Neuronal stem cell (in vitro differentiated cells): ENCODE measurements at regions not wholly inside any gene's neighbourhood (a gene's known extent, or its start where the extent isn't known, plus 50 kb on each side); places are given as distances from the start of the nearest gene placed in this dataset.

ENCODE experiments used
- DNase-seq: peaks from one replicate; pipeline ENCODE4 v3.0.0-alpha.2; 2013; ENCODE audit warnings: low spot score
- H2AFZ ChIP-seq: one replicate; pipeline ENCODE4 v1.6.1; 2013; ENCODE audit warnings: mild to moderate bottlenecking, low read length, inconsistent platforms
- H2AK5ac ChIP-seq: 2 replicates; pipeline ENCODE4 v1.6.1; 2013; ENCODE audit warnings: low read depth, mild to moderate bottlenecking, inconsistent platforms, low read length, moderate library complexity, mixed read lengths
- H2BK120ac ChIP-seq: 2 replicates; pipeline ENCODE4 v1.6.1; 2013; ENCODE audit warnings: low read depth, mild to moderate bottlenecking, inconsistent platforms, low read length, moderate library complexity, mixed read lengths
- H2BK12ac ChIP-seq: one replicate; pipeline ENCODE4 v1.6.1; 2013; ENCODE audit warnings: low read length, inconsistent platforms
- H2BK15ac ChIP-seq: 2 replicates; pipeline ENCODE4 v1.6.1; 2013; ENCODE audit warnings: mild to moderate bottlenecking, low read length, inconsistent platforms, mixed read lengths
- H2BK5ac ChIP-seq: one replicate; pipeline ENCODE4 v1.6.1; 2013; ENCODE audit warnings: inconsistent platforms, mild to moderate bottlenecking, low read length, moderate library complexity
- H3K14ac ChIP-seq: one replicate; pipeline ENCODE4 v1.6.1; 2013; ENCODE audit warnings: low read length, inconsistent platforms
- H3K18ac ChIP-seq: 2 replicates; pipeline ENCODE4 v1.6.1; 2013; ENCODE audit warnings: low read length, inconsistent platforms
- H3K23ac ChIP-seq: 2 replicates; pipeline ENCODE4 v1.6.1; 2013; ENCODE audit warnings: low read depth, mild to moderate bottlenecking, mixed read lengths, low read length, inconsistent platforms; ENCODE audit not compliant: poor library complexity
- H3K27ac ChIP-seq: replicated peaks from 3 replicates; pipeline ENCODE4 v1.5.1; 2013; ENCODE audit warnings: low read length, inconsistent platforms
- H3K27me3 ChIP-seq, 3 experiments: 2 replicates each; pipeline ENCODE4 v1.6.1; 2013; ENCODE audit warnings: low read length in 3 of 3, mild to moderate bottlenecking in 2 of 3, inconsistent platforms in 1 of 3, low read depth in 1 of 3, mixed read lengths in 1 of 3, moderate library complexity in 1 of 3; ENCODE audit not compliant: control insufficient read depth in 3 of 3, insufficient read depth in 3 of 3
- H3K36me3 ChIP-seq, 2 donors: replicated peaks in 1 of 2; 2 replicates each; pipeline ENCODE4 v1.6.1; 2013; ENCODE audit warnings: low read length in 2 of 2; ENCODE audit not compliant: control insufficient read depth in 2 of 2, insufficient read depth in 2 of 2
- H3K4ac ChIP-seq: 2 replicates; pipeline ENCODE4 v1.6.1; 2013; ENCODE audit warnings: inconsistent platforms, mild to moderate bottlenecking, low read length, moderate library complexity
- H3K4me1 ChIP-seq, 2 donors: 1 replicate in 1 of 2; 2 replicates in 1 of 2; pipeline ENCODE4 v1.6.1; 2013; ENCODE audit warnings: low read length in 2 of 2, low read depth in 1 of 2; ENCODE audit not compliant: control insufficient read depth in 2 of 2, insufficient read depth in 1 of 2
- H3K4me2 ChIP-seq: one replicate; pipeline ENCODE4 v1.6.1; 2013; ENCODE audit warnings: mild to moderate bottlenecking, low read length, inconsistent platforms; ENCODE audit not compliant: insufficient read depth, poor library complexity, severe bottlenecking
- H3K4me3 ChIP-seq, 2 donors: 2 replicates each; pipeline ENCODE4 v1.5.1; 2013; ENCODE audit warnings: low read length in 2 of 2, mild to moderate bottlenecking in 2 of 2, inconsistent platforms in 1 of 2, moderate library complexity in 1 of 2
- H3K79me1 ChIP-seq: one replicate; pipeline ENCODE4 v1.6.1; 2013; ENCODE audit warnings: low read depth, mild to moderate bottlenecking, inconsistent platforms, low read length, moderate library complexity
- H3K9ac ChIP-seq: one replicate; pipeline ENCODE4 v1.6.1; 2013; ENCODE audit warnings: mild to moderate bottlenecking, low read depth, low read length, inconsistent platforms; ENCODE audit not compliant: poor library complexity
- H3K9me3 ChIP-seq, 2 donors: replicated peaks in 1 of 2; 2 replicates each; pipeline versions ENCODE3 to v1.6.1; 2013; ENCODE audit warnings: low read length in 2 of 2, mild to moderate bottlenecking in 2 of 2, inconsistent platforms in 1 of 2, low read depth in 1 of 2, mixed read lengths in 1 of 2, moderate library complexity in 1 of 2; ENCODE audit not compliant: control insufficient read depth in 2 of 2, insufficient read depth in 1 of 2
- H4K8ac ChIP-seq: one replicate; pipeline ENCODE4 v1.6.1; 2013; ENCODE audit warnings: low read depth, mild to moderate bottlenecking, inconsistent platforms, low read length, moderate library complexity
- H4K91ac ChIP-seq: one replicate; pipeline ENCODE4 v1.6.1; 2013; ENCODE audit warnings: low read length, low read depth, mild to moderate bottlenecking, inconsistent platforms; ENCODE audit not compliant: poor library complexity
- WGBS, 2 donors: extraction: QIAGEN DNeasy Blood & Tissue Kit; methylation state at CpG; one replicate each; pipeline ENCODE4 v1.1.7; 2013; ENCODE audit warnings: missing lambda C conversion rate in 2 of 2, mixed read lengths in 1 of 2; ENCODE audit not compliant: insufficient read length in 2 of 2, insufficient replicate concordance in 1 of 2; ENCODE audit errors: extremely low coverage in 2 of 2; 5-methylcytosine and 5-hydroxymethylcytosine counted together

GRCh38 chr7:17467386-17467945 lies 169.0 kb downstream of the AHR start:
- no peak overlapping the region for H3K18ac ChIP-seq
- H3K4me2 ChIP-seq: no peak overlapping the region
- no peak overlapping the region for H2BK12ac ChIP-seq
- H2AK5ac ChIP-seq: no peak overlapping the region
- peaks cover 0 to 2% of the 10 kb centered on the region in 2 donors for H3K4me1 ChIP-seq
- H3K27me3 ChIP-seq: no peaks in the 10 kb centered on the region
- no peaks in the 10 kb centered on the region for H3K79me1 ChIP-seq
- H3K9ac ChIP-seq: no peak overlapping the region
- H2BK5ac ChIP-seq: no peak overlapping the region
- no peak for DNase-seq
- no peak overlapping the region for H2BK15ac ChIP-seq
- H3K14ac ChIP-seq: no peak overlapping the region
- H3K23ac ChIP-seq: no peak overlapping the region
- no peak overlapping the region for H3K4ac ChIP-seq
- H4K8ac ChIP-seq: no peak overlapping the region
- no peaks in the 10 kb centered on the region for H3K9me3 ChIP-seq
- H2BK120ac ChIP-seq: no peak overlapping the region
- H2AFZ ChIP-seq: no peak overlapping the region
- no peak overlapping the region for H4K91ac ChIP-seq
- WGBS, 2 donors: no CpG with 5 or more reads among the region's 6 CpGs
- H3K27ac ChIP-seq: no peak overlapping the region
- H3K4me3 ChIP-seq: no peak overlapping the region
- no peaks in the 10 kb centered on the region for H3K36me3 ChIP-seq

- H3K4me1 ChIP-seq: no peaks in the 10 kb centered on the region
- no peak overlapping the region for H4K91ac ChIP-seq
- H3K18ac ChIP-seq: no peak overlapping the region
- H2BK12ac ChIP-seq: no peak overlapping the region
- H3K27ac ChIP-seq: no peak overlapping the region
- no peak overlapping the region for H3K23ac ChIP-seq
- no peak overlapping the region for H2BK5ac ChIP-seq
- H3K4me2 ChIP-seq: no peak overlapping the region
- no peak overlapping the region for H4K8ac ChIP-seq
- no peaks in the 10 kb centered on the region for H3K36me3 ChIP-seq
- no peak overlapping the region for H2AK5ac ChIP-seq
- no peaks in the 10 kb centered on the region for H3K79me1 ChIP-seq
- no peak overlapping the region for H3K9ac ChIP-seq
- no peak overlapping the region for H2BK15ac ChIP-seq
- H3K9me3 ChIP-seq: no peaks in the 10 kb centered on the region
- H3K14ac ChIP-seq: no peak overlapping the region
- H3K4ac ChIP-seq: no peak overlapping the region
- no peak overlapping the region for H2AFZ ChIP-seq
- no peak overlapping the region for H3K4me3 ChIP-seq
- DNase-seq: no peak
- no peak overlapping the region for H2BK120ac ChIP-seq
- H3K27me3 ChIP-seq: no peaks in the 10 kb centered on the region
These were observed 172.9 kb downstream of the AHR start for GRCh38 chr7:17471325-17471724.

- H3K36me3 ChIP-seq: no peaks in the 10 kb centered on the region
- H3K9me3 ChIP-seq: no peaks in the 10 kb centered on the region
- H3K4me2 ChIP-seq: no peak overlapping the region
- no peak overlapping the region for H3K4me3 ChIP-seq
- no peak overlapping the region for H2AFZ ChIP-seq
- no peak overlapping the region for H2BK12ac ChIP-seq
- no peaks in the 10 kb centered on the region for H3K27me3 ChIP-seq
- no peak overlapping the region for H4K8ac ChIP-seq
- H2BK120ac ChIP-seq: no peak overlapping the region
- H3K27ac ChIP-seq: no peak overlapping the region
- no peak overlapping the region for H3K18ac ChIP-seq
- no peak overlapping the region for H4K91ac ChIP-seq
- no peak overlapping the region for H2AK5ac ChIP-seq
- no peak overlapping the region for H3K4ac ChIP-seq
- no peak overlapping the region for H3K9ac ChIP-seq
- WGBS, 2 donors: no CpG with 5 or more reads among the region's 3 CpGs
- no peak overlapping the region for H3K14ac ChIP-seq
- H2BK5ac ChIP-seq: no peak overlapping the region
- DNase-seq: no peak
- H2BK15ac ChIP-seq: no peak overlapping the region
- no peaks in the 10 kb centered on the region for H3K79me1 ChIP-seq
- H3K23ac ChIP-seq: no peak overlapping the region
- H3K4me1 ChIP-seq: no peaks in the 10 kb centered on the region
These were observed 174.1 kb downstream of the AHR start for GRCh38 chr7:17472518-17472917.

- H3K4me2 ChIP-seq: no peak overlapping the region
- no peak overlapping the region for H3K9ac ChIP-seq
- no peak overlapping the region for H3K23ac ChIP-seq
- H4K91ac ChIP-seq: no peak overlapping the region
- no peak overlapping the region for H2BK5ac ChIP-seq
- no peaks in the 10 kb centered on the region for H3K79me1 ChIP-seq
- H3K18ac ChIP-seq: no peak overlapping the region
- no peak overlapping the region for H2BK12ac ChIP-seq
- no peak for DNase-seq
- no peak overlapping the region for H3K14ac ChIP-seq
- no peak overlapping the region for H3K4me3 ChIP-seq
- H3K4ac ChIP-seq: no peak overlapping the region
- H3K9me3 ChIP-seq: no peaks in the 10 kb centered on the region
- no peak overlapping the region for H2AK5ac ChIP-seq
- H2BK120ac ChIP-seq: no peak overlapping the region
- no peaks in the 10 kb centered on the region for H3K27me3 ChIP-seq
- no peak overlapping the region for H3K27ac ChIP-seq
- no peak overlapping the region for H4K8ac ChIP-seq
- H2BK15ac ChIP-seq: no peak overlapping the region
- no CpG with 5 or more reads among the region's 2 CpGs for WGBS, 2 donors
- no peak overlapping the region for H2AFZ ChIP-seq
- no peaks in the 10 kb centered on the region for H3K36me3 ChIP-seq
- H3K4me1 ChIP-seq: no peaks in the 10 kb centered on the region
These were observed 174.5 kb downstream of the AHR start for GRCh38 chr7:17472939-17473338.
